ENCODE measurements at regions not wholly inside any gene's neighbourhood (a gene's known extent, or its start where the extent isn't known, plus 50 kb on each side); places are given as distances from the start of the nearest gene placed in this dataset.
"Not testable (repeated sequence)": the region's sequence is repeated elsewhere in the genome, so short reads cannot be mapped to it uniquely, and the experiment has no call there.

DNA sequence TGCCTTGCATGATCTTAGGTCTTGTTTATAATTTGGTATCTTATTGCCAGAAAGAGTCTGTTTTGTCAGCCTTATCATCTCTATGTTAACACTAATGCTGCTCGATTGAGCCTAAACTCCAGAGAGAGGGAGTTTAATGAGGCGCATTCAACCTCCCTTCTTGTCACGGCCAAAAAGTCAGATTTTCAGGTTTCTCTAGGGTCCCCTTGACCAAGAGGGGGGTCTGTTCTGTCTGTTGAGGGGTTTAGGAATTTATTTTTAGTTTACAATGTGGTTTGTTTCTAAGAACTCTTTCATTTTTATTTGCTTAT lies 285.7 kb upstream of the VWC2 start:
- no peak for DNase-seq

DNA sequence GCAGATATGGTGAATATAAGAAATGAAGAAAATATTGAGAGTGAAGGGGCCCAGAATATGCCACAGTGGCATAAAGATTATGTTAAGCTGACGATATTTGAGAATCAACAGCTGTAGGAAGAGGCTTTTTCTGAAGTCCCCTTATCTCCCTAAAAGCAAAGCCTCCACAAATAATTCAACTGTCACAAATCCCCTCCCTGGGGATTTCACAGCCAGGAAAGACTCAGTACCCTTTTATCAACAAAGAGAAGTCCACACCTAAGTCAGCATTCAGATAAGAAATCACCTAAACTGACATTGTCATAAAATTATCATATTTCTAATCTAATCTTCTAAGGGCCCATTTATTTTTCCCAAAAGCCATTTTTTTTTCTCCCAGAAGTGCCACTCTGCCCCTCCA lies 284.9 kb upstream of the VWC2 start:
- no peak for DNase-seq

DNA sequence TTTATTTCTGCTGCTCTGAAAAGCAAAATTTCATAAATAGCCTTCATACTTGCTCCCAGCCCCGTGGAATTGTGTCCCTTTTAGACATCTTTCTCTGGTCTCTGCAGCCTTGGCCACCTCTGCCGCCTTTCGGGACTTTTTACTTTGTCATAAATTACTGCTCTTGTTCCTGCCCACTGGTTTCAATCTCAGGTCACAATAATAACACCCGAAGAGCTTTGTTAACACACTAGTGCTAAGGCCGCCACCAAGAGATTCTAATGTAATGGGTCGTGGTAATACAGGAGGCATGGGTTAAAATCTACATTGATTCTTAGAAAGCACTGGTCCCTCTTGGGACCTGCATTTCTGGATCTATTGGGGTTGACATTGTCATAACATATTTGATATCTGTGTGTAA lies 276.0 kb upstream of the VWC2 start:
- no peak for DNase-seq

DNA sequence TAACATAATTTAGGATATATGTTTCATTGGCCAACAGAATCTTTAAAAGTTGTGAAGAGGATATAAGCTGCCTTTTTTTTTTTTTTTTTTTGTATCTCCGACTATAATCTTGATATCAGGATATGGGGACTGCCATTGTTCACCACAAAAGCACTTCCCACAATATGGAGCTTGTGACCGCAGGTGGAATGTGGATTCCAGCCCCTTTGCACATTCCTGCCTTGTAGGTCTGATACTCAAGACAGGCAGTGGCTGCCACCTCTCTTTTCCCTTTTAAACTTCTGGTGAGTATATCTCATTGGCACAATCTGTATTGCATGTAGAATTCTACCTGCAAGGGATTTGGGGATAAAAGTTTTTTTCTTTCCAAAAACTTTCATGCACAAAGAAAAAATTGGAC lies 272.7 kb upstream of the VWC2 start:
- no peak for DNase-seq

DNA sequence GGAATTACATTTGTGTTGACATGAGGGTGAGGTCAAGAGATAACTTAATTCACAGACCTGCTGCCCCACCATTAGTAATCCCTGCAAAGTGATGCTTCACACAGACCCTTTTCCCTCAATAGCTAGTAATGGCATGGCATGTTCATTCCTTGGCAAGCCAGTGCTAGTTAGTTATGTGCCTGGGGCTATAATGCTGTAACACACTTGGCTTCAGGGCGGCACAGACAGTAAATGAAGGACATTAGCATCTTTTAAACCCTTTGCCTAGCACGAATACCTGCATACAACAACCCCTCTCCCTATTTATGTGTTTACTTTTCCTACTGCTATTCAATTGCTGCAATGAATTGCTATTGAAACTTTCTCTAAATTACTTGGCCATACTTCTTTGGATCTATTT lies 266.2 kb upstream of the VWC2 start:
- DNase-seq, result not testable (repeated sequence)

DNA sequence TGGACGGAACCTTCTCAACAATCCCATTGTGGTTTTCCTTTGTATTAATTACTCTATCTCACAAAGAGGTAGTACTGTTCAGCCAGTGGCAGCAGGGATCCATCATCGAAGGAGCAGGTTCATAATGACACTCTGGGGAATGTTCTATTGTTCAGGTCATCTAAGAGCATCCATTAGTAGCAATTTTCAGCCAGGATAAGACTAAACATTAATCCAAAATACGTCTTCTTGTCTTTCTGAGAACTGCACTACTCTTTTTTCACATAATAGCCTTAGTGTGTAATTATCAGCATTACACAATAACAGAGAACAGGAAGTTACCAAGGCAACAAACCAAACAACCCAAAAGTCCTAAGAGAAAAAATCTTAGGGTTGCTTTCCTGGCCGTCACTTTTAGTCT lies 259.5 kb upstream of the VWC2 start:
- DNase-seq, result no peak

DNA sequence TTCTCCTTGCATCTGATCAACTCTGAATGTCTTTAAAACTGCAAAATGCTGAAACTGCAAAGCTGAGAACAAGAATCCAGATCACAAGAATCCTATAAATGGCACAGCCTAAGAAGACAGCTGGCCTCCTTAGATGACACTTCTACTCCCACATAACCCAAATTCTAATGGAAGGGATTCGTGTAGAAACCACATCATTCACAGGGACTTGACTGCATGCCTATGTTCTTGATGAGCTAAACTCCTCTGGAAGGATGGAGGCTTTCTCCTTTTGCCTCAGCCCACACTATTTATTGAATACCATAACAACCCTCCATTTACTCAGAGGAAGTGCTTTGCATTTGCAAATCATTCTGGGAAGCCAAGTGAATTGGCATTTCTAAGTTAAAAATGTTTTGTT lies 252.5 kb upstream of the VWC2 start:
- no peak for DNase-seq

DNA sequence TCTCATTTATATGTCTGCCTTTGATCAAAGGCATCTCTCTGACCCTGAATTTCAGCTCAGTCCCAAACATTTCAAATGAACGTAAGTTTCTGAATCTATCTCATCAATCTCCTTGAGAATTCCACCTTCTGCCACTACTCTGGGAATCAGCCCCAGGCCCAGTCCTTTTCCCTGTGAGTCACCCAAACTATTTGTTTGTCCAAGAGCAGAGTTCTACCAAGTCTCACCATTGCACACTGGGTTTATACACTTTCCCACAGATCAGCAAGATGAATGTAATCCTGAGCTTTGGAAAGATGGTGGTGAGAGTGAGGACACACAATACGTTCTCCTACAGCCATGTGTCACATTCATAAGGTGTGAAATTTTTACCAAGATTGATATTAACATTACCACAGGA lies 251.3 kb upstream of the VWC2 start:
- DNase-seq, result no peak

DNA sequence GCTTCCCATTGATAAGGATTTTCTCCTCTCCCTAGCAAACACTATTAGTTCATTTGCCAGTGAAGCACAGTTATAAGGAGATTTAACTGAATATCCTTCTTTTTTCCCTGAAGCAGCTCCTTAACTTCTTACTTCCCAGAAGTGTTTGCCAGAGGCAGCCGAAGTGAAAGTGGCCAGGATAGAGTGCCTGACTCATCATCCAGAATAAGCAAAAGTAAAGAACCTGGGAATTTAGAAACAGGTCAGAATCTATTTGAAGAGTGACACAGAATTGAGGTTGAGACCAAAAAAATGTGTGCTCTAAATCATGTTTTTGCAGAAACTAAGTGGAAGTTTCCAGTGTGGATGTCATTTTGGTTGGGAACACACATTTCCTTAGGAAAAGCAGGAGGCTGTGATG lies 249.6 kb upstream of the VWC2 start:
- DNase-seq, result no peak

DNA sequence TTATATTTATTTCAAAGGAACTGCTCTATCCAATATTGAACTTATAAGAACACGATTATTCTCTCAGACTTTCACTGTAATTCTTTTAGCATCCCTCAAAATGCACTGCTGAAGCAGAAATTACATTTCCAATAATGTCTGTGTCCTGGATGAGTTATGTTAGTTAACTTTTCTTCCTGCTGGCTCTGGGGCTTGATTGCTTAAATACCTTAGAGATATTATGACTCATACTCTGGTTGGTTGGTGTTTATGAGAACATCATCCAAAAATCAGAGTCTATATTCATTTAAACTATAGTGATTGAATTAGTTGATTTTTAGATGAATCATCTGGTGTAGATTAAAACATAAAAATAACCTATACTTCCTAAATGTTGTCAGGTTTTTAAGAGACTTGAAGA lies 246.3 kb upstream of the VWC2 start:
- DNase-seq, result no peak

DNA sequence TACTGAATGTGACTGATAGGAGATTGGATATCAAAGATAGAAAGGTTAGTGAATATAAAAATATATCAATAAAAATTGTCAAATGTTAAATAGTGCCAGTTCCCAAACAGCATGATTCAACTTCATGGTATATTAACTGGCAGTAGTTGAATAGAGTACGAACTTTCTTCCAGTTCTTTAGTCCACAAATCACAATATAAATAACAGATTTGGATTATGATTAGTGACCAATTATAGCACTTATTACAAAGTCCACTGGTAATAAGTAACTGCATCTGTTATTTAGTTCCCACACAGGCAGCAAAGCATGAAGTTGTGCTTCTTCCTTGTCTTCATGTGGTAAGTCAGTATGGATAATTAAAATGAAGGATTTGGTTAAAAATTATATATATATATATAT lies 243.0 kb upstream of the VWC2 start:
- no peak for DNase-seq

DNA sequence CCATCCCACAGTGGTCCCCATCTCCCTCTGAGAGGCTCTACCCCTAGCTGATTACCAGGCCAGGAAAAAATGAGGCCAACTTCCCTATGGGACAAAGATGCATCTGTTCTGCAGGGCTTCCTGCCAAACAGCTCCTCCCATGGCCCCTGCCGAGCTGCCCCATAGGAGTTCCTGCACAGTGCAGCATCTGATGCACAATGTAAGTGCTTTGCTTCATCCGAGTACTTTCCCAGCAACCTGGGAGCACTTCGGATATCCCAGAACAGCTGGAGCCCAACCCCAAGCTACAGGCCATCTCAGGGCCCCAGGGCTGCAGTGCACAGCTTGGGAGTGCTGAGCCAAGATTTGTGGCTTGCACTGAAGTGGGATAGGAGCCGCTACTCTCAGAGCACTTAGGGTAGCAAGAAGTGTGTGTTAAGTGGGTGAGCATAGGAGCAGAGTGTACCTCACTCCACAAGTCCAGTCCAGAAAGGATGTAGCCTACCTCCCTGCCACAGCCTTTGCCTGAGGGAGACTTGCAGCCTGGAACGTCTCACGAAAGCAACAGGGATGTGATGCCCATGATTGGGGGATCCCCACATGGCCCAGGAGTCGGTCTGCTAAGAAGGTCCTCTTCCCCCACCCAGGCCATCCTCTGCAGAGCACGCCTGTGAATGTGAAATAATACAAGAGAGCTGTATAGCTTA lies 209.6 kb upstream of the VWC2 start:
- DNase-seq, result no peak

DNA sequence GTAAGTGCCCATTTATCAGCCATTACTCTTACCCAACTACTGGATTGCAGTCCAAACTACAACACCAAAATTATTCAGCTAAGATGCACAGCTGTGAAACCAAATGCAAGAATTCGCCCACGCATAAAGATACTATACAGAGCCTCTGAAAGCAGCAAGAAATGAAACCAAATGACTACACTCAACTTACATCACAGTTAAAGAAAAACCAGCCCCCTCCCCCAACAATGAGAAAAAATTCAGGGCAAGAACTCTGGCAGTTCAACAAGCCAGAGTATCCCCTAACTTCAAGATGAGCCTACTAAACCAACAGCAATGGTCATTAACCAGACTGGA lies 209.1 kb upstream of the VWC2 start:
- DNase-seq, result no peak

DNA sequence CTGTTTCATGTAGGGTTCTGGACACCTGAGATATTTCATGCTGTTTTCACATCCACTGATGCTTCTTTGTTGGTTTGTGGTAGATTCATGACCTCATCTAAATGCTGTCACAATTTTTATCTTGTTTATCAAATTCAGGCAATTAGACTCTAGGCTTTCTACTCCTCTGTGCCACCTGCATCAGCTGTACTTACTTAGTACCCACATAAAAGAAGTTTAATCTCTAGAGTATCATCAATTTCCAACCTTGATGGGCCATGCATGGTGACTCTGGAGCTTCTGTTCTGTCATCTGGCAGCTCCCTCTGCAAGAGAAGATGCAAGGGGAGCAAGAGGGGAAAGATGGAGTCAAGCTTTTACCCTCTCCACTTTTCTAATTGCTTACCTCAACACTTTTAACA lies 195.9 kb upstream of the VWC2 start:
- no peak for DNase-seq

DNA sequence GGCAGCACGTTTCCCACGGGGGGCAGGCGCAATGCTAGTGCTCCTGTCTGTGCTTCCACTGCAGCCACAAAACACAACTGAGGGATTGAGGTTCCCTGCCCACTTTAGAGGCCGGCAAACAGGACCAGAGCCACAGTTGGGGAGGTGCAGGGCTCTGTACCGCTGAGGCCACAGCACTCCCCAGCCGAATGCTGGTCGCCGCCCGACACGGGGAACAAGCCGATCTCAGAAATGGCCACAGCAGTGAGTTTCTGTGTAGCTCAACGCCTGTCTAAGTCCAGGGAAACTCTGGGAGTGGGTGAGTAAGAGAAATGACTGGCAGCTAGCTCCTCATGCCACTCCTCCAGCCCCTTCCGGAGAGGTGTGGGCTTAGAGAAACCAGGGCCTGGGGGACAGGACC lies 194.0 kb upstream of the VWC2 start:
- DNase-seq, result no peak

DNA sequence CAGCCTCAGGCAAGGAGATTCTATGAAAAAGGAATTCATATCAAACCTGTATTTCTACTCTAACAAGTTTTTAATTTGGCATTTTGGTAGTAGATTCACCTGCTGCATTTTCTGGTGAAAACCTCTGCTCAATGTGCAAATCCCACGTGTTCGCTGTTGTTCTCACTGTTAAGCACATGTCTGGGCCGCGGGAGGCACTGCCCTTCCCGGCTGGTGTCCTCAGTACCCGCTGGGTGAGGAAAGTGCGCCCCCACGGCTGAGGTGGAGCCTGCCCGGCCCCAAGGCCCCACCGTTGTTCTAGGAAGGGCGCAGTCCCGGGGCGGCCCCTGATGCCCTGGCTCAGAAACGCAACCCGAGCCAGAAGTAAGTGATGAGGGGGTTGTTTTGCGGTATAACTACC lies 193.4 kb upstream of the VWC2 start:
- no peak for DNase-seq

DNA sequence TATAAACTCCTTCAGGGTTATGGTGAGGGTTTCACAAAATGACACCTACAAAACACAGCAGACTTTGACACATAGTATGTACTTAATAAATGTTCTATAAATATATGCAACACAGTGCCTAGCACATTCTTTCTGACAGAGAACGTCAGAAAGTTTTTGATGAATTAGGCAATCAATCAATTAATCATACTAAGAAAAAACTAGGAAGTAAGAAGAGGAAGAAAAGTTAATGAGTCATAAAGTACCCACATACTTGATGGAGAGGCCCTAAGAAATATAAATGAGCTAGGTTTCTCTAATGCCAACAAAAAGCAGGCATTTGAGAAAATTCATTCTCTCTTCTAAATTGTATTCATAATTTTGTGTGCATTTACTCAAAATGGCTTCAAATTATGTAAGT lies 192.7 kb upstream of the VWC2 start:
- DNase-seq, result no peak

DNA sequence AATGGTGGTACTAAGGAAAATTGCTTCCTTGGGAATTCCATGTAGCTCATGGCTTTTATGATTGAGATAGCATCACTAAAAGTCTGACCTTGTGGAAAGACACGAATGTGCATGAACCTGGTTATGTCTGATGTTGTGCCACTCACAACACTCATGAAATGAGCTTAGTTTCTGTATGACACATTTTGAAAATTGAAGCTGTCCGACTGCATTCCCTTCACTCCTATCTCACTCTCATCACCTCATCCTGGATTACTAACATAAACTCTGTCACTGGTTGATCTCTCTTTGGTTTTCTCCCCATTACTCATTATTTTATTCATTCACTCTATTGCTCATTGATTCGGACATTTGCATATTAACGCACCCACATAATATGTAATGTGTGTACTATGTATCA lies 190.0 kb upstream of the VWC2 start:
- DNase-seq, result no peak

DNA sequence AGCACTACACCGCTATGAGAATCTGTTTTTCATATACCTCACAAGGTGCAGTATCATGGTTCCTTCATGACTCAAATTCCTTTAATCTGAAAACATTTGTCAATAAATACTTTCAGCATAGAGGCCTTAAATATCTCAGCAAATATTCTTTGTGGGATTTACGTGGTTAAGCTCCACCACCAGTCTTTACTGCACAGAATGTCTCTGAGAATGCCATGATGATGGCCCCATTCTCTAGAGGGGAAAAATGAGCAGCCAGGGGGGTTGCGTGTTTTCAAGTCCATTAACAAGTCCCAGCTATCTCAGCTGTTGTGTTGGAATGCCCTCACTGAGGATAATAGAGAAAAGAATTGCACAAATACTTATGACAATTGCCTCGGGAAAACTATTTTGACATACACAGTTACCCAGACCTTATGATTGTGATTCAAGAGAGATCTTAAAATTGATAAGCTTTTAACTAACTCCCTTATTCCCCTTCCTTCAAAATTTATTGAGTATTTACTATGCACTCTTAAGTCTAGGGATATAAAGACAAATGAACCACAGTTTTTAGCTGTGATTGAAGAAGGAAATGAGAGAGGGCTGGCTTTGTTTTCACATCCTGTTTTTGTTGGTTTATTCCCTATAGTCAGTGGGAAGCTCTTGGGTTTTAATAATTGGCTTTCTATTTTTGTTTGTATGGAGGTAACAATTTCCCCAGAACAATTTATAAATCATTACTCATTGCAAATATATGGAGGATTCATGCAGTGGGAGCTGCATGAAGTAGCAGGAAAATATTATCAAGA lies 176.5 kb upstream of the VWC2 start:
- no peak for DNase-seq

DNA sequence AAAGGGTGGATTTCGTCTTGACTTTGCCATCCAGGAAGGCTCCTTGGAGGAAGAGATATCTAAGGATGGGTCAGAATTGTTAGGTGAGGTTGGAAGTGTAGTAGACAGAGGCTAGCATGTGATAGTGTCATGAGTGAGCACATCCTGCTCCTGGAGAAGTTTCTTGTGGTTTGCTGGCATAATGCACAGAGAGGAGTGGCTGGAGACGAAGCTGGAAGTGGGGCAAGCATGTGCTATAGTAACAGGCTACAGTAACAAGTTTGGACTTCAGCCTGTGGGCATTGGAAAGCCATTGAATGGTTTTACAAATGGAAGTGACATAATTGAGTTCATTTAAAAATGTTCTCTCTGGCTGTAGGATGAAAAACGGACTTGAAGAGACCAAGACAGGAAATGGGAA lies 175.6 kb upstream of the VWC2 start:
- no peak for DNase-seq

DNA sequence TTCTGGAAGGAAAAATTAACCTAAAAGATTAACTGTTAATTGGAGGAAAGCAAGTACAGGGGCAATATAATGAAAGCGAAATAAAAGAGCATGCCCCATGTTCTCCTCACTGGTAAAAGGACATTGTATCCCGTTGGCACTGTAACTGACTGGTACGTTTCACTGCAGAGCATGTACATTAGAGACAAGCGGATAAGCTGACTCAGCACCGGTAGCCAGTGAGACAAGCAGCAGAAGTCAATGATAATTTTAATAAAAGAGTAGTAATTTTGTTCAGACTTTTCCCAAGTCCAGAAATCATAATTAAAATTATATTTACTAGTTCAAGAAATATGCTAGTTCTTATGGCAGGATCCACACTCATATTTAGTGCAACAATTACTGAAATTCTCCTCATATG lies 161.5 kb upstream of the VWC2 start:
- no peak for DNase-seq

DNA sequence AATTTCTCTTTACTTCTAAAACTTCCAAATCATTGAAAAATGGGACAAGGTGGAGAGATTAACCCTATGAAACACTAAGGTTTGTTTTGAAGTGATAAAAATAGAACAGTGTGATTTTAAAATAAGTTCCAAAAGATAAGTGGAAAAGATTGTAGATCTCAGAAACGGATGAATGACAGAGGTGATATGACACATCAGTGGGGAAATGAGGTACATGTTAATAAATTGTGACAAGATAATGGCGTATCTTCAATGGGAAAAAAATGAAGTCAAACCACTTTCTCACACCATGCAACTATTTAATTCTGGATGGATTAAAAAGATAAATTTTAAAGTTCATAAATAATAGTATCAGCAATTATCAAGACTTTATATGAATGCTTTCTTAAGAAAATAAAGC lies 159.7 kb upstream of the VWC2 start:
- DNase-seq, result no peak

DNA sequence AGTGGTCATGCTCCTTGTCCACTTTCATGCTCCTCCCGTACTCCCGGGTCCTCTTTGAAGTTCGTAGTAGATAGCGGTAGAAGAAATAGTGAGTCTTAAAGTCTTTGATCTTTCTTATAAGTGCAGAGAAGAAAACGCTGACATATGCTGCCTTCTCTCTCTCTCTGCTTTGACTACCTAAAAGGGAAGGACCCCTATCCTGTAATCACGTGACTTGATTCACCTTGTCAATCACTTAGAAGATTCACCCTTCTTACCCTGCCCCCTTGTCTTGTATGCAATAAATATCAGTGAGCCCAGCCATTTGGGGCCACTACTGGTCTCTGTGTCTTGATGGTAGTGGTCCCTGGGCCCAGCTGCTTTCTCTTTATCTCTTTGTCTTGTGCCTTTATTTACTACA lies 158.5 kb upstream of the VWC2 start:
- not testable (repeated sequence) for DNase-seq

DNA sequence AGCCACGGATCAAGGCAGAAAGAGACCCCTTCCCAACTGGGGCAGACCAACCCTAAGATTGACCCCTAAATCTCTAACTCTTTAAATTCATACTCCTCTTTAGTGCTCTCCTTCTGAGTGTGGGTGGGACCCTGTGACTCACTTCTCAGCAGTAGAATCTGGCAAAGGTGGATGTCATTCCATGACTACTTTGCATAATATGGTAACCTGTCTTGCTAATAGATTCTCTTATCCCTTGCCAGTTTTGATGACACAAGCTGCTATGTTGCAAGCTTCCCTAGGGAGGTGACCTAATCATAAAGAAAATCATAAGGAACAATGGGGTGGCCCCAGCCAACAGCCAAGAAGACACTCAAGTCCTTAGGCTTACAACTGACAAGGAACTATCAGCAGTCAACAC lies 155.4 kb upstream of the VWC2 start:
- DNase-seq, result no peak

DNA sequence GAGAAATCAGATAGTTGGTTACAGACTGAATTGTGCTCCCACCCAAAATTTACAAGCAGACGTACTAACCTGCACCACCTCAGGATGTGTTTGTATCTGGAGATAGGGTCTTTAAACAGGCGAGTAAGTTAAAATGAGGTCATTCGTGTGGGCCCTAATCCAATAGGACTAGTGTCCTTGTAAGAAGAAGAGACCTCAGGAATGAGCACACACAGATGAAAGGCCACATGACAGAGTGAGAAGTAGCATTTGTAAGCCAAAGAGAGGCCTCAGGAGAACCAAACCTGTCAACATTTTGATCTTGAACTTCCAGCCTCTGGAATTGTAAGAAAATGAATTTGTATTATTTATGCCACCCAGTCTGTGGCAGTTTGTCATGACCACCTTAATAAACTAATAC lies 149.5 kb upstream of the VWC2 start:
- no peak for DNase-seq

Measured in right hindlimb (tissue), 1 donor.